Naive thymus-derived CD8-positive, alpha-beta T cell (primary cell): ENCODE measurements at regions not wholly inside any gene's neighbourhood (a gene's known extent, or its start where the extent isn't known, plus 50 kb on each side); places are given as distances from the start of the nearest gene placed in this dataset.

ENCODE experiments used
- ATAC-seq, 2 donors: fragments of 150-1000 bp; cut with Tn5 transposase in 1 of 2; sonication (Bioruptor Pico), chemical (Tn5 transposase) in 1 of 2; 1 replicate in 1 of 2; 2 replicates in 1 of 2; pipeline ENCODE4 v1.10.0; 2021; ENCODE audit warnings: mild to moderate bottlenecking in 2 of 2, moderate library complexity in 2 of 2
- POLR2A ChIA-PET: fragments of 350-600 bp; sonication (Branson Sonifier 250); formaldehyde crosslinking; loops from one replicate; lab custom pipeline; 2021; ENCODE audit warnings: antibody characterized with exemption; lab: Charles Lee
- DNase-seq, 10 donors: peaks; one replicate each; pipeline versions ENCODE4 v3.0.0 to v3.0.0-alpha.2; 2020 to 2022
- H3K27ac Mint-ChIP-seq, 10 donors: one replicate each; pipeline ENCODE4 v1.8.0; 2020 to 2022; ENCODE audit warnings: mild to moderate bottlenecking in 10 of 10, mixed read lengths in 10 of 10, moderate library complexity in 4 of 10, inconsistent platforms in 1 of 10
- H3K27me3 Mint-ChIP-seq, 5 donors: one replicate each; pipeline ENCODE4 v1.8.0; 2021 to 2022; ENCODE audit warnings: mixed read lengths in 5 of 5
- H3K36me3 Mint-ChIP-seq, 3 donors: one replicate each; pipeline ENCODE4 v1.8.0; 2020 to 2022; ENCODE audit warnings: mixed read lengths in 3 of 3, mild to moderate bottlenecking in 2 of 3, inconsistent platforms in 1 of 3
- H3K4me1 Mint-ChIP-seq, 4 donors: one replicate each; pipeline ENCODE4 v1.8.0; 2021 to 2022; ENCODE audit warnings: mixed read lengths in 4 of 4
- H3K4me3 Mint-ChIP-seq, 10 donors: one replicate each; pipeline ENCODE4 v1.8.0; 2020 to 2022; ENCODE audit warnings: mild to moderate bottlenecking in 10 of 10, mixed read lengths in 10 of 10, moderate library complexity in 6 of 10, inconsistent platforms in 1 of 10
- H3K9me3 Mint-ChIP-seq, 9 donors: one replicate each; pipeline ENCODE4 v1.8.0; 2020 to 2022; ENCODE audit warnings: mixed read lengths in 9 of 9, mild to moderate bottlenecking in 3 of 9, inconsistent platforms in 1 of 9, moderate library complexity in 1 of 9

- no peak for ATAC-seq
- POLR2A ChIA-PET, result no interaction called here
Measured at GRCh38 chr17:33526717-33527116, 233.6 kb upstream of the ASIC2 start.

GRCh38 chr17:33527290-33527689, 234.2 kb upstream of the ASIC2 start:
- DNase-seq (no peak), ATAC-seq (no peak)
- no peaks in the 10 kb centered on the region for H3K4me1 Mint-ChIP-seq
- peaks cover 0 to 29% (median 4%) of the 10 kb centered on the region in 5 donors for H3K27me3 Mint-ChIP-seq
- peaks cover 0 to 7% (median 0%) of the 10 kb centered on the region in 3 donors for H3K36me3 Mint-ChIP-seq
- H3K9me3 Mint-ChIP-seq, result peaks cover 0 to 22% (median 5%) of the 10 kb centered on the region in 9 donors
- no peak overlapping the region for H3K27ac Mint-ChIP-seq
- POLR2A ChIA-PET, result no interaction called here
- H3K4me3 Mint-ChIP-seq, result no peak overlapping the region

More at GRCh38 chr17:33526717-33527116, 233.6 kb upstream of the ASIC2 start:
- Mint-ChIP-seq H3K36me3 (peaks cover 0 to 7% (median 0%) of the 10 kb centered on the region in 3 donors), H3K4me3 (no peak overlapping the region), H3K4me1 (no peaks in the 10 kb centered on the region), H3K27me3 (peaks cover 0 to 29% (median 4%) of the 10 kb centered on the region in 5 donors), H3K27ac (no peak overlapping the region), H3K9me3 (peaks cover 0 to 22% (median 5%) of the 10 kb centered on the region in 9 donors)
- no peak for DNase-seq

- Mint-ChIP-seq H3K27ac (no peak overlapping the region), H3K9me3 (peaks cover 0 to 22% (median 5%) of the 10 kb centered on the region in 9 donors), H3K27me3 (peaks cover 0 to 29% (median 4%) of the 10 kb centered on the region in 5 donors), H3K4me1 (no peaks in the 10 kb centered on the region), H3K36me3 (peaks cover 0 to 7% (median 0%) of the 10 kb centered on the region in 3 donors), H3K4me3 (no peak overlapping the region)
- ATAC-seq (no peak), DNase-seq (no peak)
- POLR2A ChIA-PET, result no interaction called here
Measured at GRCh38 chr17:33528846-33529245, 235.8 kb upstream of the ASIC2 start.

GRCh38 chr17:33529816-33530215, 236.7 kb upstream of the ASIC2 start:
- POLR2A ChIA-PET, result no interaction called here
- no peak overlapping the region for H3K27ac Mint-ChIP-seq
- H3K4me3 Mint-ChIP-seq, result no peak overlapping the region

GRCh38 chr17:33531311-33531710, 238.2 kb upstream of the ASIC2 start:
- Mint-ChIP-seq H3K36me3 (peaks cover 0 to 7% (median 0%) of the 10 kb centered on the region in 3 donors), H3K4me3 (no peak overlapping the region), H3K9me3 (peaks cover 0 to 21% (median 5%) of the 10 kb centered on the region in 9 donors), H3K27me3 (peaks cover 0 to 24% (median under 1%) of the 10 kb centered on the region in 5 donors), H3K27ac (no peak overlapping the region), H3K4me1 (no peaks in the 10 kb centered on the region)
- POLR2A ChIA-PET, result no interaction called here
- no peak for ATAC-seq
- no peak for DNase-seq

More at GRCh38 chr17:33529816-33530215, 236.7 kb upstream of the ASIC2 start:
- DNase-seq (no peak), ATAC-seq (no peak)
- Mint-ChIP-seq H3K4me1 (no peaks in the 10 kb centered on the region), H3K27me3 (peaks cover 0 to 29% (median 2%) of the 10 kb centered on the region in 5 donors), H3K9me3 (peaks cover 0 to 22% (median 5%) of the 10 kb centered on the region in 9 donors), H3K36me3 (peaks cover 0 to 7% (median 0%) of the 10 kb centered on the region in 3 donors)

- POLR2A ChIA-PET, result no interaction called here
- no peaks in the 10 kb centered on the region for H3K36me3 Mint-ChIP-seq
- H3K27ac Mint-ChIP-seq, result no peak overlapping the region
- no peak overlapping the region for H3K4me3 Mint-ChIP-seq
- H3K9me3 Mint-ChIP-seq, result no peaks in the 10 kb centered on the region
- ATAC-seq, result no peak
- H3K4me1 Mint-ChIP-seq, result no peaks in the 10 kb centered on the region
- H3K27me3 Mint-ChIP-seq, result peaks cover 3 to 27% (median 6%) of the 10 kb centered on the region in 5 donors
- DNase-seq, result no peak
Measured at GRCh38 chr17:33534087-33534486, 241.0 kb upstream of the ASIC2 start.

- peaks cover 4 to 21% (median 8%) of the 10 kb centered on the region in 5 donors for H3K27me3 Mint-ChIP-seq
Measured at GRCh38 chr17:33545124-33545523, 252.0 kb upstream of the ASIC2 start.

GRCh38 chr17:33550261-33550660, 257.2 kb upstream of the ASIC2 start:
- DNase-seq, result no peak
- Mint-ChIP-seq H3K4me1 (no peaks in the 10 kb centered on the region), H3K27ac (no peak overlapping the region), H3K27me3 (peaks cover 7 to 32% (median 12%) of the 10 kb centered on the region in 5 donors), H3K9me3 (no peaks in the 10 kb centered on the region), H3K36me3 (no peaks in the 10 kb centered on the region), H3K4me3 (no peak overlapping the region)
- ATAC-seq, result no peak
- POLR2A ChIA-PET, result no interaction called here

More at GRCh38 chr17:33545124-33545523, 252.0 kb upstream of the ASIC2 start:
- no peak for DNase-seq
- Mint-ChIP-seq H3K36me3 (no peaks in the 10 kb centered on the region), H3K27ac (no peak overlapping the region), H3K4me1 (no peaks in the 10 kb centered on the region), H3K9me3 (peaks cover 0 to 5% (median 0%) of the 10 kb centered on the region in 9 donors), H3K4me3 (no peak overlapping the region)
- no peak for ATAC-seq
- POLR2A ChIA-PET, result no interaction called here

GRCh38 chr17:33551075-33551474, 258.0 kb upstream of the ASIC2 start:
- Mint-ChIP-seq H3K9me3 (no peaks in the 10 kb centered on the region), H3K36me3 (no peaks in the 10 kb centered on the region), H3K27me3 (peaks cover 2 to 32% (median 12%) of the 10 kb centered on the region in 5 donors), H3K27ac (no peak overlapping the region), H3K4me1 (no peaks in the 10 kb centered on the region), H3K4me3 (no peak overlapping the region)
- POLR2A ChIA-PET, result no interaction called here
- DNase-seq (no peak), ATAC-seq (no peak)

- H3K27ac Mint-ChIP-seq, result no peak overlapping the region
- H3K27me3 Mint-ChIP-seq, result peaks cover 2 to 32% (median 12%) of the 10 kb centered on the region in 5 donors
- DNase-seq (no peak), ATAC-seq (no peak)
- no peaks in the 10 kb centered on the region for H3K9me3 Mint-ChIP-seq
- H3K4me1 Mint-ChIP-seq, result no peaks in the 10 kb centered on the region
- H3K36me3 Mint-ChIP-seq, result no peaks in the 10 kb centered on the region
- no peak overlapping the region for H3K4me3 Mint-ChIP-seq
- POLR2A ChIA-PET, result no interaction called here
Measured at GRCh38 chr17:33551911-33552310, 258.8 kb upstream of the ASIC2 start.

- H3K36me3 Mint-ChIP-seq, result peaks cover 0 to 9% (median 3%) of the 10 kb centered on the region in 3 donors
- H3K27me3 Mint-ChIP-seq, result peaks cover 0 to 6% (median 0%) of the 10 kb centered on the region in 5 donors
- no peak overlapping the region for H3K4me3 Mint-ChIP-seq
- H3K27ac Mint-ChIP-seq, result no peak overlapping the region
- peaks cover 2 to 24% (median 16%) of the 10 kb centered on the region in 9 donors for H3K9me3 Mint-ChIP-seq
- DNase-seq (no peak), ATAC-seq (no peak)
- POLR2A ChIA-PET, result no interaction called here
- H3K4me1 Mint-ChIP-seq, result no peaks in the 10 kb centered on the region
Measured at GRCh38 chr17:33560165-33560564, 267.1 kb upstream of the ASIC2 start.

GRCh38 chr17:33560871-33561270, 267.8 kb upstream of the ASIC2 start:
- Mint-ChIP-seq H3K9me3 (peaks cover 2 to 26% (median 17%) of the 10 kb centered on the region in 9 donors), H3K36me3 (peaks cover 0 to 9% (median 3%) of the 10 kb centered on the region in 3 donors), H3K4me1 (no peaks in the 10 kb centered on the region), H3K27ac (no peak overlapping the region), H3K4me3 (no peak overlapping the region), H3K27me3 (peaks cover 0 to 10% (median 0%) of the 10 kb centered on the region in 5 donors)
- POLR2A ChIA-PET, result no interaction called here
- ATAC-seq, result no peak
- DNase-seq, result no peak

- POLR2A ChIA-PET, result no interaction called here
- H3K4me1 Mint-ChIP-seq, result no peaks in the 10 kb centered on the region
- H3K9me3 Mint-ChIP-seq, result peaks cover 2 to 29% (median 17%) of the 10 kb centered on the region in 9 donors
- no peak overlapping the region for H3K4me3 Mint-ChIP-seq
- no peak for DNase-seq
- peaks cover 0 to 14% (median 0%) of the 10 kb centered on the region in 5 donors for H3K27me3 Mint-ChIP-seq
- no peak overlapping the region for H3K27ac Mint-ChIP-seq
- no peak for ATAC-seq
- peaks cover 0 to 9% (median 3%) of the 10 kb centered on the region in 3 donors for H3K36me3 Mint-ChIP-seq
Measured at GRCh38 chr17:33561569-33562334, 268.7 kb upstream of the ASIC2 start.
